IMR-90 (cell line): ENCODE measurements at regions not wholly inside any gene's neighbourhood (a gene's known extent, or its start where the extent isn't known, plus 50 kb on each side); places are given as distances from the start of the nearest gene placed in this dataset.

Experiments used
- ATAC-seq: fragments of 200-7000 bp; cut with Tn5 transposase; 2 replicates; pipeline ENCODE4 v1.9.1; 2020; ENCODE audit warnings: low read depth, mild to moderate bottlenecking, moderate library complexity
- BruUV-seq: library from RNA; stranded (reverse); fragments of 400-500 nt; replicated peaks from 2 replicates; lab custom pipeline; 2021; lab: Mats Ljungman, UMichigan
- CTCF ChIA-PET: fragments of 300-600 bp; formaldehyde crosslinking; extraction: SDS; loops from one replicate; lab custom pipeline; 2021; ENCODE audit warnings: antibody characterized with exemption; lab: Yijun Ruan, JAX
- POLR2A ChIA-PET: fragments of 300-600 bp; sonication (Branson Sonifier 250); formaldehyde crosslinking; loops from one replicate; lab custom pipeline; 2022; ENCODE audit warnings: antibody characterized with exemption; ENCODE audit not compliant: unreplicated experiment; lab: Charles Lee
- DNase-seq: peaks from one replicate; pipeline ENCODE4 v3.0.0; 2013
- H2AFZ ChIP-seq: replicated peaks from 2 replicates; pipeline ENCODE3; 2013; ENCODE audit warnings: low read length, mild to moderate bottlenecking; ENCODE audit not compliant: poor library complexity
- H2AK5ac ChIP-seq: 2 replicates; pipeline ENCODE4 v1.6.1; 2013; ENCODE audit warnings: low read depth, low read length, inconsistent platforms
- H2AK9ac ChIP-seq: replicated peaks from 2 replicates; pipeline ENCODE3; 2013; ENCODE audit warnings: mild to moderate bottlenecking, low read depth, low read length, moderate library complexity; ENCODE audit not compliant: poor library complexity
- H2BK120ac ChIP-seq: 2 replicates; pipeline ENCODE4 v1.6.1; 2013; ENCODE audit warnings: low read depth, low read length, inconsistent platforms
- H2BK15ac ChIP-seq: 3 replicates; pipeline ENCODE4 v1.6.1; 2013; ENCODE audit warnings: low read depth, low read length, inconsistent platforms
- H2BK20ac ChIP-seq: 2 replicates; pipeline ENCODE4 v1.6.1; 2013; ENCODE audit warnings: low read depth, mild to moderate bottlenecking, inconsistent platforms, low read length, moderate library complexity
- H2BK5ac ChIP-seq: 2 replicates; pipeline ENCODE4 v1.6.1; 2013; ENCODE audit warnings: mild to moderate bottlenecking, low read depth, low read length, inconsistent platforms; ENCODE audit not compliant: poor library complexity, severe bottlenecking
- H3K14ac ChIP-seq: replicated peaks from 2 replicates; pipeline ENCODE4 v1.6.1; 2013; ENCODE audit warnings: low read depth, low read length, inconsistent platforms
- H3K18ac ChIP-seq: 2 replicates; pipeline ENCODE4 v1.6.1; 2013; ENCODE audit warnings: low read depth, low read length, control low read depth
- H3K23ac ChIP-seq: 2 replicates; pipeline ENCODE4 v1.6.1; 2013; ENCODE audit warnings: low read depth, low read length, inconsistent platforms
- H3K27ac ChIP-seq: 2 replicates; pipeline ENCODE4 v1.5.1; 2013; ENCODE audit warnings: mild to moderate bottlenecking, control low read depth, low read length; ENCODE audit not compliant: insufficient read depth
- H3K27me3 ChIP-seq: 2 replicates; pipeline ENCODE4 v1.6.1; 2013; ENCODE audit warnings: low read length; ENCODE audit not compliant: control insufficient read depth, insufficient read depth
- H3K36me3 ChIP-seq: 2 replicates; pipeline ENCODE4 v1.6.1; 2013; ENCODE audit warnings: low read length, mixed read lengths; ENCODE audit not compliant: control insufficient read depth, insufficient read depth
- H3K4ac ChIP-seq: 2 replicates; pipeline ENCODE4 v1.6.1; 2013; ENCODE audit warnings: low read depth, low read length, inconsistent platforms
- H3K4me1 ChIP-seq: 2 replicates; pipeline ENCODE4 v1.6.1; 2013; ENCODE audit warnings: low read length, mixed read lengths; ENCODE audit not compliant: control insufficient read depth, insufficient read depth
- H3K4me2 ChIP-seq: 2 replicates; pipeline ENCODE4 v1.6.1; 2013; ENCODE audit warnings: low read depth, mild to moderate bottlenecking, control low read depth, low read length, moderate library complexity
- H3K4me3 ChIP-seq: 2 replicates; pipeline ENCODE4 v1.5.1; 2013; ENCODE audit warnings: low read depth, mild to moderate bottlenecking, control low read depth, low read length, moderate library complexity; ENCODE audit not compliant: insufficient read depth
- H3K56ac ChIP-seq: 2 replicates; pipeline ENCODE4 v1.6.1; 2013; ENCODE audit warnings: low read length, inconsistent platforms; ENCODE audit not compliant: insufficient read depth; ENCODE audit errors: extremely low read depth
- H3K79me1 ChIP-seq, 2 experiments: 2 replicates each; pipeline ENCODE4 v1.6.1; 2013; ENCODE audit warnings: low read length in 2 of 2, inconsistent platforms in 1 of 2, low read depth in 1 of 2
- H3K9ac ChIP-seq: 2 replicates; pipeline ENCODE4 v1.6.1; 2013; ENCODE audit warnings: low read depth, low read length, control low read depth
- H3K9me1 ChIP-seq: 2 replicates; pipeline ENCODE4 v1.6.1; 2013; ENCODE audit warnings: low read length, inconsistent platforms; ENCODE audit not compliant: insufficient read depth
- H3K9me3 ChIP-seq: 2 replicates; pipeline ENCODE4 v1.6.1; 2013; ENCODE audit warnings: low read length; ENCODE audit not compliant: control insufficient read depth, insufficient read depth
- H4K20me1 ChIP-seq: 2 replicates; pipeline ENCODE4 v1.6.1; 2013; ENCODE audit warnings: low read length, inconsistent platforms; ENCODE audit not compliant: insufficient read depth
- H4K5ac ChIP-seq: 2 replicates; pipeline ENCODE4 v1.6.1; 2013; ENCODE audit warnings: mild to moderate bottlenecking, low read depth, low read length, control low read depth
- H4K8ac ChIP-seq, 2 experiments: 2 replicates each; pipeline ENCODE4 v1.6.1; 2013; ENCODE audit warnings: low read depth in 2 of 2, low read length in 2 of 2, control low read depth in 1 of 2, inconsistent platforms in 1 of 2
- H4K91ac ChIP-seq: 2 replicates; pipeline ENCODE4 v1.6.1; 2013; ENCODE audit warnings: low read depth, low read length, inconsistent platforms; ENCODE audit not compliant: insufficient read depth
- POLR2A ChIP-seq: IDR thresholded peaks from 2 replicates; pipeline ENCODE4 v1.6.1; 2012; ENCODE audit warnings: mild to moderate bottlenecking, low read depth, low read length
- dilution Hi-C: fragments of 300-500 bp; cut with HindIII; formaldehyde crosslinking; loops from one replicate; pipeline ENCODE4 v1.14.3; 2018; ENCODE audit warnings: low sequenced_read_pairs; ENCODE audit not compliant: unreplicated experiment
- in situ Hi-C: fragments of 300-500 bp; cut with MboI; formaldehyde crosslinking; loops from 3 replicates; pipeline ENCODE4 v1.14.3; 2019; ENCODE audit warnings: low sequenced_read_pairs, inconsistent platforms, mixed read lengths
- intact Hi-C: fragments of 100-400 bp; cut with micrococcal nuclease; formaldehyde crosslinking; loops from 2 replicates; pipeline ENCODE4 v1.10.0; 2022

GRCh38 chr2:57809230-57809629 lies 237.4 kb upstream of the VRK2 start:
- H2BK120ac ChIP-seq = no peak overlapping the region
- no peaks in the 10 kb centered on the region for H3K9me1 ChIP-seq
- no peaks in the 10 kb centered on the region for H4K20me1 ChIP-seq
- no peak overlapping the region for H3K9ac ChIP-seq
- ATAC-seq (no peak), DNase-seq (no peak)
- no peak overlapping the region for H4K8ac ChIP-seq
- H3K36me3 ChIP-seq = no peaks in the 10 kb centered on the region
- no peak overlapping the region for H3K14ac ChIP-seq
- no peak overlapping the region for H2BK20ac ChIP-seq
- TF ChIP-seq POLR2A = no peak
- no peak overlapping the region for H3K23ac ChIP-seq
- H3K4me3 ChIP-seq = no peak overlapping the region
- ChIA-PET POLR2A (no interaction called here), CTCF (interaction anchor here (1.2 kb wide), 1 partner anchor 64 kb away, joined by 4 read pairs; no protein-coding TSS in a partner anchor)
- H3K27me3 ChIP-seq = no peaks in the 10 kb centered on the region
- H2BK15ac ChIP-seq = no peak overlapping the region
- no peak overlapping the region for H4K5ac ChIP-seq
- H2BK5ac ChIP-seq = no peak overlapping the region
- H4K91ac ChIP-seq = no peak overlapping the region
- dilution Hi-C loops = no loop called here
- H3K18ac ChIP-seq = no peak overlapping the region
- no peak overlapping the region for H2AK9ac ChIP-seq
- no peaks in the 10 kb centered on the region for H3K79me1 ChIP-seq
- no TSS peak for BruUV-seq
- intact Hi-C loops = no loop called here
- H3K27ac ChIP-seq = no peak overlapping the region
- no peaks in the 10 kb centered on the region for H3K4me1 ChIP-seq
- H3K56ac ChIP-seq = no peak overlapping the region
- in situ Hi-C loops = no loop called here
- H3K4ac ChIP-seq = no peak overlapping the region
- no peak overlapping the region for H3K4me2 ChIP-seq
- H2AK5ac ChIP-seq = no peak overlapping the region
- no peak overlapping the region for H2AFZ ChIP-seq
- H3K9me3 ChIP-seq = no peaks in the 10 kb centered on the region
